K562 (cell line): ENCODE measurements at regions not wholly inside any gene's neighbourhood (a gene's known extent, or its start where the extent isn't known, plus 50 kb on each side); places are given as distances from the start of the nearest gene placed in this dataset.

ENCODE experiments used
- ARID2 ChIP-seq: fragments of 450-650 bp; IDR thresholded peaks from 2 replicates; pipeline ENCODE4 v1.6.1; 2017; ENCODE audit warnings: antibody characterized with exemption, mild to moderate bottlenecking
- CHCHD3 ChIP-seq: fragments of 250-450 bp; sonication (Bioruptor Pico); IDR thresholded peaks from 2 replicates; pipeline ENCODE4 v2.1.2; 2022; ENCODE audit warnings: mild to moderate bottlenecking
- GTF2F1 ChIP-seq: IDR thresholded peaks from 2 replicates; pipeline ENCODE4 v1.6.1; 2011; ENCODE audit warnings: low read depth, low read length, improper control_type of control experiment
- HMGXB4 ChIP-seq: sonication (generic); formaldehyde crosslinking; IDR thresholded peaks from 2 replicates; pipeline ENCODE4 v1.8.1; 2023; ENCODE audit warnings: mild to moderate bottlenecking, missing genetic modification reagents
- HNRNPH1 ChIP-seq: fragments of 200-400 bp; formaldehyde crosslinking; optimal IDR thresholded peaks from 2 replicates; pipeline ENCODE3; 2017; ENCODE audit warnings: low read depth, mild to moderate bottlenecking, low read length, moderate library complexity
- KDM4B ChIP-seq, 2 experiments: fragments of 450-650 bp in 1 of 2; sonication (generic) in 1 of 2; IDR thresholded peaks; 2 replicates each; pipeline ENCODE4 v1.6.1; 2016 to 2017; ENCODE audit warnings: borderline replicate concordance in 2 of 2, antibody characterized with exemption in 1 of 2, low read depth in 1 of 2, mild to moderate bottlenecking in 1 of 2
- MAX ChIP-seq: sonication (generic); formaldehyde crosslinking; IDR thresholded peaks from 2 replicates; pipeline ENCODE4 v1.9.0; 2022; ENCODE audit warnings: mild to moderate bottlenecking, missing genetic modification reagents
- POLR2A ChIP-seq: fragments of 450-650 bp; conservative IDR thresholded peaks from 2 replicates; pipeline ENCODE4 v1.6.1; 2016
- RBM39 ChIP-seq: fragments of 200-400 bp; formaldehyde crosslinking; optimal IDR thresholded peaks from 2 replicates; pipeline ENCODE3; 2018; ENCODE audit warnings: low read depth, low read length
- XRCC5 ChIP-seq: fragments of 200-400 bp; formaldehyde crosslinking; IDR thresholded peaks from 2 replicates; pipeline ENCODE4 v1.6.1; 2017; ENCODE audit warnings: low read depth, mild to moderate bottlenecking, low read length
- ZNF212 ChIP-seq: fragments of 450-650 bp; formaldehyde crosslinking; IDR thresholded peaks from 2 replicates; pipeline ENCODE4 v1.4.0; 2020; ENCODE audit warnings: mild to moderate bottlenecking
- TF ChIP-seq, protein P1 (sequence below), 3 experiments: IDR thresholded peaks in 2 of 3; conservative IDR thresholded peaks in 1 of 3; 2 replicates each; pipeline ENCODE4 v1.5.1; 2011 to 2012; ENCODE audit warnings: low read length in 3 of 3, mild to moderate bottlenecking in 3 of 3, control low read depth in 2 of 3, improper control_type of control experiment in 1 of 3, inconsistent platforms in 1 of 3, low read depth in 1 of 3, mixed read lengths in 1 of 3, moderate library complexity in 1 of 3; ENCODE audit not compliant: insufficient read depth in 2 of 3

DNA sequence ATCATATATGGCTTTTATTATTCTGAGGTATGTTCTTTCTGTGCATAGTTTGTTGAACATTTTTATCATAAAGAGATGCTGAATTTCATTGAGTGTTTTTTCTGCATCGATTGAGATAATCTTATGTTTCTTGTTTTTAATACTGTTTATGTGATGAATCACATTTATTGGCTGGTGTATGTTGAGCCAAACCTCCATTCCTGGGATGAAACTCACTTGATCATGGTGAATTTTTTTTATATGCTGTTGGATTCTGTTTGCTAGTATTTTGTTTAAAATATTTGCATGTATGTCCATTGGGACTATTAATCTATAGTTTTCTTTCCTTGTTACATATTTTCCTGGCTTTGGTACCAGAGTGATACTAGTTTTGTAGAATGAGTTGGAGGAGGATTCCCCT is 500.2 kb downstream of the CDH11 start:
- TF ChIP-seq, protein P1, sequence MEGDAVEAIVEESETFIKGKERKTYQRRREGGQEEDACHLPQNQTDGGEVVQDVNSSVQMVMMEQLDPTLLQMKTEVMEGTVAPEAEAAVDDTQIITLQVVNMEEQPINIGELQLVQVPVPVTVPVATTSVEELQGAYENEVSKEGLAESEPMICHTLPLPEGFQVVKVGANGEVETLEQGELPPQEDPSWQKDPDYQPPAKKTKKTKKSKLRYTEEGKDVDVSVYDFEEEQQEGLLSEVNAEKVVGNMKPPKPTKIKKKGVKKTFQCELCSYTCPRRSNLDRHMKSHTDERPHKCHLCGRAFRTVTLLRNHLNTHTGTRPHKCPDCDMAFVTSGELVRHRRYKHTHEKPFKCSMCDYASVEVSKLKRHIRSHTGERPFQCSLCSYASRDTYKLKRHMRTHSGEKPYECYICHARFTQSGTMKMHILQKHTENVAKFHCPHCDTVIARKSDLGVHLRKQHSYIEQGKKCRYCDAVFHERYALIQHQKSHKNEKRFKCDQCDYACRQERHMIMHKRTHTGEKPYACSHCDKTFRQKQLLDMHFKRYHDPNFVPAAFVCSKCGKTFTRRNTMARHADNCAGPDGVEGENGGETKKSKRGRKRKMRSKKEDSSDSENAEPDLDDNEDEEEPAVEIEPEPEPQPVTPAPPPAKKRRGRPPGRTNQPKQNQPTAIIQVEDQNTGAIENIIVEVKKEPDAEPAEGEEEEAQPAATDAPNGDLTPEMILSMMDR (IDR thresholded peaks at IDR 0.05 in 2 of 3, conservative IDR thresholded peaks at IDR 0.05 in 1 of 3; ENCODE audit: insufficient read depth in 2 of 3, low read depth in 1 of 3, low read length in 3 of 3): no peak
- TF ChIP-seq GTF2F1 (no peak), KDM4B (IDR thresholded peaks at IDR 0.05; ENCODE audit: borderline replicate concordance in 2 of 2, low read depth in 1 of 2) (no peak), ZNF212 (CRISPR knock-in tag) (no peak), CHCHD3 (CRISPR knock-in tag) (no peak), XRCC5 (no peak), MAX (no peak), HMGXB4 (CRISPR knock-in tag) (no peak), POLR2A (no peak), ARID2 (no peak), HNRNPH1 (no peak), RBM39 (no peak)
